H1 (cell line): ENCODE measurements at regions not wholly inside any gene's neighbourhood (a gene's known extent, or its start where the extent isn't known, plus 50 kb on each side); places are given as distances from the start of the nearest gene placed in this dataset.

Experiments used
- CTCF ChIA-PET: fragments of 300-600 bp; sonication (Branson Sonifier 250); formaldehyde crosslinking; loops from one replicate; lab custom pipeline; 2021; ENCODE audit not compliant: partially characterized antibody; lab: Charles Lee
- POLR2A ChIA-PET: fragments of 300-600 bp; sonication (Branson Sonifier 250); formaldehyde crosslinking; loops from one replicate; lab custom pipeline; 2021; ENCODE audit warnings: inconsistent platforms; ENCODE audit not compliant: partially characterized antibody; lab: Charles Lee
- DNase-seq, 2 experiments: peaks; one replicate each; pipeline versions ENCODE4 v3.0.0 to v3.0.0-alpha.2; 2010 to 2022; ENCODE audit warnings: low spot score in 2 of 2, low read depth in 1 of 2, mixed read lengths in 1 of 2
- FAIRE-seq: peaks from 2 replicates; lab custom pipeline; 2011; peaks lifted over from hg19 to GRCh38; lab: Jason Lieb, UNC
- H2AFZ ChIP-seq: 2 replicates; pipeline ENCODE4 v1.8.1; 2012; ENCODE audit warnings: low read length, inconsistent platforms
- H2AK5ac ChIP-seq: 2 replicates; pipeline ENCODE4 v1.6.1; 2013; ENCODE audit warnings: low read depth, low read length
- H2BK120ac ChIP-seq: replicated peaks from 2 replicates; pipeline ENCODE3; 2013; ENCODE audit warnings: low read depth, low read length, inconsistent platforms
- H2BK12ac ChIP-seq: 2 replicates; pipeline ENCODE4 v1.6.1; 2013; ENCODE audit warnings: low read depth, low read length
- H2BK15ac ChIP-seq: 2 replicates; pipeline ENCODE4 v1.6.1; 2013; ENCODE audit warnings: low read length
- H2BK20ac ChIP-seq: 2 replicates; pipeline ENCODE4 v1.6.1; 2013; ENCODE audit warnings: low read length
- H2BK5ac ChIP-seq: 2 replicates; pipeline ENCODE4 v1.6.1; 2013; ENCODE audit warnings: low read depth, low read length
- H3K14ac ChIP-seq: 2 replicates; pipeline ENCODE4 v1.6.1; 2013; ENCODE audit warnings: inconsistent platforms; ENCODE audit not compliant: insufficient read length
- H3K18ac ChIP-seq: 2 replicates; pipeline ENCODE4 v1.6.1; 2013; ENCODE audit warnings: low read length; ENCODE audit errors: extremely low read depth
- H3K23ac ChIP-seq: 2 replicates; pipeline ENCODE4 v1.6.1; 2013; ENCODE audit warnings: inconsistent platforms; ENCODE audit not compliant: insufficient read length
- H3K23me2 ChIP-seq: 2 replicates; pipeline ENCODE4 v1.6.1; 2013; ENCODE audit warnings: low read depth, low read length
- H3K27ac ChIP-seq: 2 replicates; pipeline ENCODE4 v1.6.1; 2011; ENCODE audit warnings: low read depth, low read length, inconsistent platforms
- H3K27me3 ChIP-seq, 4 experiments: replicated peaks in 1 of 4; 1 replicate in 1 of 4; 2 replicates in 3 of 4; pipeline versions ENCODE4 v1.6.1 to v1.8.1; 2011 to 2013; ENCODE audit warnings: low read length in 3 of 4, mild to moderate bottlenecking in 3 of 4, inconsistent platforms in 2 of 4, mixed read lengths in 2 of 4, moderate library complexity in 1 of 4; ENCODE audit not compliant: control insufficient read depth in 3 of 4, insufficient read depth in 3 of 4; ENCODE audit errors: extremely low read depth in 1 of 4
- H3K36me3 ChIP-seq, 4 experiments: 2 replicates each; pipeline versions ENCODE4 v1.6.1 to v1.8.1; 2011 to 2013; ENCODE audit warnings: mild to moderate bottlenecking in 4 of 4, low read length in 3 of 4, moderate library complexity in 2 of 4, control low read depth in 1 of 4, inconsistent platforms in 1 of 4; ENCODE audit not compliant: insufficient read depth in 4 of 4, control insufficient read depth in 2 of 4
- H3K4ac ChIP-seq: replicated peaks from 2 replicates; pipeline ENCODE3; 2013; ENCODE audit warnings: low read length, low read depth, mixed read lengths, inconsistent platforms; ENCODE audit not compliant: insufficient read length
- H3K4me1 ChIP-seq, 4 experiments: replicated peaks in 1 of 4; 1 replicate in 1 of 4; 2 replicates in 3 of 4; pipeline versions ENCODE4 v1.6.1 to v1.8.1; 2011 to 2013; ENCODE audit warnings: low read length in 3 of 4, inconsistent platforms in 2 of 4, mixed read lengths in 1 of 4; ENCODE audit not compliant: insufficient read depth in 4 of 4, control insufficient read depth in 3 of 4
- H3K4me2 ChIP-seq, 2 experiments: 2 replicates each; pipeline versions ENCODE4 v1.6.1 to v1.8.1; 2011 to 2013; ENCODE audit warnings: low read depth in 2 of 2, low read length in 2 of 2, control low read depth in 1 of 2, inconsistent platforms in 1 of 2, mild to moderate bottlenecking in 1 of 2; ENCODE audit not compliant: insufficient read depth in 1 of 2
- H3K4me3 ChIP-seq, 4 experiments: fragments of 200-600, 300-600 bp in 1 of 4; sonication (generic), shearing (Covaris generic), sonication (Bioruptor Twin) in 1 of 4; 2 replicates each; pipeline versions ENCODE4 v1.5.1 to v1.8.1; 2011 to 2016; ENCODE audit warnings: low read length in 4 of 4, low read depth in 3 of 4, control low read depth in 2 of 4, inconsistent platforms in 2 of 4, mild to moderate bottlenecking in 2 of 4, mixed read lengths in 1 of 4, moderate library complexity in 1 of 4; ENCODE audit not compliant: insufficient read depth in 2 of 4; ENCODE audit errors: extremely low read depth in 1 of 4
- H3K56ac ChIP-seq: replicated peaks from 2 replicates; pipeline ENCODE3; 2013; ENCODE audit warnings: low read depth, mild to moderate bottlenecking, mixed read lengths, low read length, inconsistent platforms; ENCODE audit not compliant: insufficient read length
- H3K79me1 ChIP-seq: 2 replicates; pipeline ENCODE4 v1.6.1; 2013; ENCODE audit warnings: low read depth, low read length, control low read depth
- H3K79me2 ChIP-seq, 2 experiments: 2 replicates each; pipeline versions ENCODE4 v1.6.1 to v1.8.1; 2012 to 2013; ENCODE audit warnings: low read length in 2 of 2, mild to moderate bottlenecking in 2 of 2, inconsistent platforms in 1 of 2; ENCODE audit not compliant: insufficient read depth in 2 of 2, control insufficient read depth in 1 of 2
- H3K9ac ChIP-seq, 4 experiments: replicated peaks in 1 of 4; 1 replicate in 1 of 4; 2 replicates in 3 of 4; pipeline versions ENCODE4 v1.6.1 to v1.8.1; 2011 to 2013; ENCODE audit warnings: low read depth in 3 of 4, low read length in 3 of 4, control low read depth in 2 of 4, mild to moderate bottlenecking in 2 of 4, moderate library complexity in 2 of 4, inconsistent platforms in 1 of 4; ENCODE audit errors: extremely low read depth in 1 of 4
- H3K9me3 ChIP-seq, 2 experiments: 2 replicates each; pipeline versions ENCODE4 v1.6.1 to v1.8.1; 2012 to 2013; ENCODE audit warnings: mild to moderate bottlenecking in 2 of 2, moderate library complexity in 2 of 2, control low read depth in 1 of 2, inconsistent platforms in 1 of 2, low read depth in 1 of 2, low read length in 1 of 2, mixed read lengths in 1 of 2; ENCODE audit not compliant: insufficient read depth in 2 of 2
- H4K20me1 ChIP-seq, 2 experiments: replicated peaks in 1 of 2; 2 replicates each; pipeline versions ENCODE3 to v1.8.1; 2011 to 2013; ENCODE audit warnings: inconsistent platforms in 2 of 2, low read length in 2 of 2, mild to moderate bottlenecking in 1 of 2; ENCODE audit not compliant: insufficient read depth in 2 of 2, control insufficient read depth in 1 of 2
- H4K5ac ChIP-seq: 2 replicates; pipeline ENCODE4 v1.6.1; 2013; ENCODE audit warnings: low read length, low read depth, mixed read lengths, inconsistent platforms; ENCODE audit not compliant: insufficient read length
- H4K8ac ChIP-seq: 2 replicates; pipeline ENCODE4 v1.8.0; 2013; ENCODE audit warnings: mild to moderate bottlenecking, moderate library complexity, low read length, inconsistent platforms; ENCODE audit not compliant: insufficient read depth; ENCODE audit errors: extremely low read depth
- H4K91ac ChIP-seq: replicated peaks from 2 replicates; pipeline ENCODE3; 2013; ENCODE audit warnings: low read length, mixed read lengths, inconsistent platforms; ENCODE audit not compliant: insufficient read length
- ASH2L ChIP-seq: fragments of 200-600, 300-600 bp; sonication (generic); IDR thresholded peaks from one replicate; pipeline ENCODE4 v1.7.1; 2017; ENCODE audit warnings: low read length
- BACH1 ChIP-seq: IDR thresholded peaks from 2 replicates; pipeline ENCODE4 v1.6.1; 2012; ENCODE audit warnings: low read length, improper control_type of control experiment
- CBX5 ChIP-seq: fragments of 300-800, 300-1000 bp; sonication (generic); IDR thresholded peaks from 2 replicates; pipeline ENCODE4 v1.7.1; 2016; ENCODE audit warnings: antibody characterized with exemption, low read length, low read depth
- CEBPB ChIP-seq: IDR thresholded peaks from 2 replicates; pipeline ENCODE4 v1.6.1; 2012; ENCODE audit warnings: low read depth, low read length
- CTBP2 ChIP-seq: IDR thresholded peaks from 2 replicates; pipeline ENCODE4 v1.7.0; 2011; ENCODE audit warnings: borderline replicate concordance, mild to moderate bottlenecking, moderate library complexity, mixed read lengths, low read length; ENCODE audit not compliant: insufficient read depth, insufficient read length
- FOSL1 ChIP-seq: IDR thresholded peaks from 2 replicates; pipeline ENCODE4 v1.6.1; 2011; ENCODE audit warnings: mild to moderate bottlenecking, low read depth, low read length, moderate library complexity; ENCODE audit not compliant: insufficient read depth
- JUND ChIP-seq: IDR thresholded peaks from 2 replicates; pipeline ENCODE4 v1.6.1; 2011; ENCODE audit warnings: mild to moderate bottlenecking, improper control_type of control experiment, low read length
- KDM1A ChIP-seq: fragments of 200-600, 300-600 bp; sonication (generic); IDR thresholded peaks from 2 replicates; pipeline ENCODE4 v1.7.1; 2016; ENCODE audit warnings: mild to moderate bottlenecking, low read length, borderline replicate concordance
- MAFK ChIP-seq: IDR thresholded peaks from 2 replicates; pipeline ENCODE4 v1.6.1; 2012; ENCODE audit warnings: low read depth, mild to moderate bottlenecking, improper control_type of control experiment, low read length
- RBBP5 ChIP-seq: IDR thresholded peaks from 2 replicates; pipeline ENCODE4 v1.7.1; 2012; ENCODE audit warnings: low read depth, mild to moderate bottlenecking, inconsistent platforms, low read length, moderate library complexity, borderline replicate concordance
- SIRT6 ChIP-seq: IDR thresholded peaks from one replicate; pipeline ENCODE4 v1.7.1; 2012; ENCODE audit warnings: low read length, inconsistent platforms
- SP2 ChIP-seq: IDR thresholded peaks from 2 replicates; pipeline ENCODE4 v1.6.1; 2012; ENCODE audit warnings: mild to moderate bottlenecking, low read length, inconsistent platforms
- SP4 ChIP-seq: IDR thresholded peaks from 2 replicates; pipeline ENCODE4 v1.6.1; 2012; ENCODE audit warnings: low read length, inconsistent platforms
- SRF ChIP-seq: IDR thresholded peaks from 2 replicates; pipeline ENCODE4 v1.6.1; 2011; ENCODE audit warnings: mild to moderate bottlenecking, low read depth, low read length, moderate library complexity
- TAF1 ChIP-seq: IDR thresholded peaks from 2 replicates; pipeline ENCODE4 v1.6.1; 2011; ENCODE audit warnings: mild to moderate bottlenecking, low read depth, low read length
- TEAD4 ChIP-seq: IDR thresholded peaks from 2 replicates; pipeline ENCODE4 v1.6.1; 2012; ENCODE audit warnings: low read depth, low read length, inconsistent platforms, mixed read lengths
- TF ChIP-seq, protein P1 (sequence below): IDR thresholded peaks from 2 replicates; pipeline ENCODE4 v1.6.1; 2012; ENCODE audit warnings: inconsistent platforms

GRCh38 chr14:71487449-71487848, 444.8 kb upstream of the RGS6 start:
- Histone ChIP-seq H4K91ac (no peak overlapping the region), H3K23ac (no peak overlapping the region), H3K9ac (no peak overlapping the region), H3K56ac (no peak overlapping the region), H4K20me1 (peaks cover 0 to 2% of the 10 kb centered on the region in 2 experiments), H3K4me3 (no peak overlapping the region), H4K5ac (no peak overlapping the region), H3K27me3 (no peaks in the 10 kb centered on the region), H3K23me2 (no peaks in the 10 kb centered on the region), H3K18ac (no peak overlapping the region), H2AK5ac (no peak overlapping the region), H3K79me2 (peaks cover 0 to 56% of the 10 kb centered on the region in 2 experiments; a peak in 3 of 4 replicates), H3K79me1 (peaks cover 7% of the 10 kb centered on the region), H3K36me3 (no peaks in the 10 kb centered on the region), H2BK15ac (no peak overlapping the region), H3K27ac (no peak overlapping the region), H2BK12ac (no peak overlapping the region), H4K8ac (no peak overlapping the region), H2BK20ac (no peak overlapping the region), H2BK120ac (no peak overlapping the region), H2BK5ac (no peak overlapping the region), H3K4me1 (peaks cover 2 to 9% (median 6%) of the 10 kb centered on the region in 4 experiments; a peak in 5 of 7 replicates), H3K4me2 (no peak overlapping the region), H3K14ac (no peak overlapping the region), H3K9me3 (no peaks in the 10 kb centered on the region), H2AFZ (no peak overlapping the region), H3K4ac (no peak overlapping the region)
- FAIRE-seq (no peak), DNase-seq (no peak)
- ChIA-PET POLR2A (interaction anchor here (0.5 to 1.0 kb wide), 2 partner anchors 8 to 40 kb away, joined by 3 to 4 read pairs; no protein-coding TSS in a partner anchor), CTCF (interaction anchor here (0.7 to 1.0 kb wide), 2 partner anchors 10 to 296 kb away, joined by 3 read pairs; no protein-coding TSS in a partner anchor)
- TF ChIP-seq CBX5 (no peak), SIRT6 (no peak), ASH2L (no peak), SP2 (no peak), SRF (no peak), FOSL1 (no peak), JUND (no peak), CTBP2 (no peak), BACH1 (no peak), SP4 (no peak), MAFK (no peak), KDM1A (no peak), TEAD4 (no peak), RBBP5 (no peak), CEBPB (no peak), TAF1 (no peak)
- TF ChIP-seq, protein P1, sequence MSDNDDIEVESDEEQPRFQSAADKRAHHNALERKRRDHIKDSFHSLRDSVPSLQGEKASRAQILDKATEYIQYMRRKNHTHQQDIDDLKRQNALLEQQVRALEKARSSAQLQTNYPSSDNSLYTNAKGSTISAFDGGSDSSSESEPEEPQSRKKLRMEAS = no peak
